Adipocyte (in vitro differentiated cells): ENCODE measurements at regions not wholly inside any gene's neighbourhood (a gene's known extent, or its start where the extent isn't known, plus 50 kb on each side); places are given as distances from the start of the nearest gene placed in this dataset.
A peak's percentile ranks its signal among the peaks of the same experiment; 100 is the strongest.

Experiments used
- DNase-seq: peaks from one replicate; pipeline ENCODE4 v3.0.0-alpha.2; 2015; ENCODE audit warnings: low read depth
- H3K27me3 ChIP-seq: replicated peaks from 2 replicates; pipeline ENCODE4 v1.7.0; 2013; ENCODE audit warnings: mild to moderate bottlenecking, low read length, moderate library complexity; ENCODE audit not compliant: control insufficient read depth, insufficient read depth
- H3K36me3 ChIP-seq: 2 replicates; pipeline ENCODE4 v1.7.0; 2013; ENCODE audit warnings: low read length, mild to moderate bottlenecking, moderate library complexity; ENCODE audit not compliant: control insufficient read depth, insufficient read depth, severe bottlenecking
- H3K4me1 ChIP-seq: 2 replicates; pipeline ENCODE4 v1.7.0; 2013; ENCODE audit warnings: mild to moderate bottlenecking, low read length, moderate library complexity; ENCODE audit not compliant: control insufficient read depth, insufficient read depth
- H3K4me3 ChIP-seq: 2 replicates; pipeline ENCODE4 v1.7.0; 2013; ENCODE audit warnings: mild to moderate bottlenecking, low read length, moderate library complexity
- H3K9ac ChIP-seq: 2 replicates; pipeline ENCODE4 v1.7.0; 2013; ENCODE audit warnings: mild to moderate bottlenecking, low read length, moderate library complexity
- H3K9me3 ChIP-seq: 2 replicates; pipeline ENCODE4 v1.7.0; 2013; ENCODE audit warnings: mild to moderate bottlenecking, low read length, moderate library complexity; ENCODE audit not compliant: control insufficient read depth

DNA sequence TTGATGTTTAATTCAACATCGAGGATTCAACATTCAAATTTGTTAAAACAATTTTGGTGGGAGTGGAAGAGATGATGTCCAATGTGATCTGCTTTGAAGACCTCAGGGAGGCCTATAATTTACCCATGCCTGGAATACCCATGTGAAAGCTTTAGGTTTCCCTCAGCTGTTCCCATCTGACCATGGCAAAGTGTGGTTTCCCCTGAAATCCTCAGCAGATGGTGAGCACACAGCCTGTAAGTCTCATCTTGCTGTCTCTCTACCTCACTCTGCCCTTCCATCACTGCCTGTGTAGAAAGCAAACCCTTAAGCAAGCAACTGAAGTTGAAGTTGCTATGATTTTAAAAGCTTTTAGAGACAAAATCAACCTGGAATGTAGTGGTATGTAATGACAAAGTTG lies 80.1 kb upstream of the ATF3 start:
- DNase-seq: no peak
- Histone ChIP-seq H3K9me3 (no peaks in the 10 kb centered on the region), H3K4me3 (no peak overlapping the region), H3K27me3 (peaks cover 5% of the 10 kb centered on the region), H3K36me3 (no peaks in the 10 kb centered on the region), H3K4me1 (peaks cover 13% of the 10 kb centered on the region), H3K9ac (no peak overlapping the region)

DNA sequence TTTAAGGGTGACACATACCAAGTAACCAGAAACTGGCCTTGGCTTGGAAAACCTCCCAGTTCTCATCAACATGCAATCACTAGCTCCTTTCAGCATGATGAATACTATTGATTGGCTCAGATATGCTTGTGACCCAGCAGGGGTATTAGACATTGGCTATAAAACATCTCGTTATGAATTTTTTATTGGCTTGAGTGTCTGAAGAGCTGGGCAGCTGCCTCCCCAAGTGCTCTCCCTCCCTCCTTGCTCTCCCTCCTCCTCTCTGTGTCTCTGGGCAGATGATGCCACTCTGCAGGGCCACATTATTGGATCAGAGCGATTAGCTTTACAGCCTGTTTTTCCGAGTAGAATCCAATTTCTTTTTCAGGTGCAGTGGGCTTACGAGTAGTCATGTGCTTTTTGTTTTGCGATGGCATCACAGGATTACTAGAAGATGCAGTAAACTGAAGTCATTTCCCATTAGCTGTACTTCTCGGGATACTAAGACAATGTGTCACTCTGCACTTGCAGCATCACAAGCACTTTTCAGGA lies 79.3 kb upstream of the ATF3 start:
- peaks cover 13% of the 10 kb centered on the region for H3K4me1 ChIP-seq
- H3K4me3 ChIP-seq: no peak overlapping the region
- DNase-seq: peak; percentile 39
- H3K9ac ChIP-seq: no peak overlapping the region
- no peaks in the 10 kb centered on the region for H3K9me3 ChIP-seq
- no peaks in the 10 kb centered on the region for H3K36me3 ChIP-seq
- peaks cover 10% of the 10 kb centered on the region for H3K27me3 ChIP-seq

DNA sequence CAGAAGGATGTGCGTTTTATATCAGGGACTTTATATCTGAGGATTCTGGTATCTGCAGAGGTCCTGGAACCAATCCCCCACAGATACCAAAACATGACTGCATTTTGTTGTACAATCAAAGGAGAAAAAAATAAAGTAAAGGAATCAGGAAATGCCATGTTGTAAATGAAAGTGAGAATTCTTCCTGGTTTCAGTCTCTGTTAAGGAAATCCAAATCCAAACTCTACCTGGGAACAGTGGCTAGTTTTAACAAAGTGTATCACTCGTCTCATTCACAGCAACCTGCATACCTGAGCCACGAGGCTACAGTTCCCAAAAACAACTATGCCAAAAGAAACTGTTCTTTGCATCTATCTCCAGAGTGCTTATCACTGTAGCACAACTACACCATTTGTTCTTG lies 77.3 kb upstream of the ATF3 start:
- H3K27me3 ChIP-seq: peaks cover 10% of the 10 kb centered on the region
- H3K36me3 ChIP-seq: no peaks in the 10 kb centered on the region
- DNase-seq: no peak
- no peaks in the 10 kb centered on the region for H3K9me3 ChIP-seq
- H3K9ac ChIP-seq: no peak overlapping the region
- peaks cover 5% of the 10 kb centered on the region for H3K4me1 ChIP-seq
- no peak overlapping the region for H3K4me3 ChIP-seq

DNA sequence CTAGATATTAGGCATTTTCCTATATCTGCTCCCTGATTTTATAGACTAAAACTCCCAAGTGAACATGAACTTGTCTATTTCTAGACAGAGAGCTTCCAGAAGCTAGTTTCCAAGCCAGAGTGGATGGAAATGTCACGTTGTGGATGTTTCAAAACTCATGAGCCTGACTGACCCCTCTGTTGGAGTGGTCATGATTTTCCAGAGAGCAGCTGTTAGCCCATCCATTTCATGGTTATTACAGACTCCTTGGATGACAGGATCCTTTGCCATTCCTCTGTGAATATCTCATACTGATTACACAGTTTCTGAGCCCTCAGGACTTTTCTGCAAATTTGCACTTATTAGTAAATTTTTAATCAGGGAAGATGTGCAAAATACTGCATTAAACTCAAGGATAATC lies 76.8 kb upstream of the ATF3 start:
- no peak overlapping the region for H3K9ac ChIP-seq
- H3K27me3 ChIP-seq: peaks cover 9% of the 10 kb centered on the region
- H3K4me3 ChIP-seq: no peak overlapping the region
- no peak for DNase-seq
- no peaks in the 10 kb centered on the region for H3K36me3 ChIP-seq
- H3K9me3 ChIP-seq: peaks cover under 1% of the 10 kb centered on the region
- H3K4me1 ChIP-seq: peaks cover 5% of the 10 kb centered on the region

DNA sequence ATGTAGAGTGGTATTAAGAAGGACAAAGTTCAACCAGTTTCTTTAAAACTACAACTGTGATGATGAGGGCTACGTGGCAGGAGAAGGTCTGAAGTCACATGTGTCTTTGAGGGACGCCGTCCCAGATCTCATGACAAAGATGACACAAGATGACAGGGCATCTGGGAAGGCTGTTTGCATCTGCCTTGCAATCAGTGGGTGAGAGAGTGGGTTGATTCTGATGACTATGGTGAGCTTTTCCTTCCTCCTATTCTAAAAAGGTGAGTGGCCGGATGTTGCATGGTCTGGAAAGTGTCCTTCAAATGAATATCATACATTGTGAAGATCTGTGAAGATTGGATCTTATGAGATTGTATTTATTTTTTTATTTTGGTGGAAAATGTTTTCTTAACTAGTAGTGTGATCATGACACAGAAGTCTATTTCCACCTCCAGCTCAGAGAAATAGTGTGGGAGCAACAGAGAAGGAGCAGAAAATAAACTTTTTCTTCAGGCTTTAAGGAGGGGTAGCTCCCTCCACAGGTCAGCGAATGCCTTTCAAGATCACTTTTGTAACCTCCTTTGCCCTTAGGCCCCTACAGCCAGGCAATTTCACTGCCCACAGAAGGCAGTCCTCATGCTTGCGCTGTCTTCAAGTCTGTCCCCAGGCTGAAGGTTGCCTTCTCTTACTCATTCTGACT lies 76.0 kb upstream of the ATF3 start:
- no peak for DNase-seq
- H3K4me1 ChIP-seq: peaks cover 5% of the 10 kb centered on the region
- H3K9ac ChIP-seq: no peak overlapping the region
- H3K9me3 ChIP-seq: peaks cover 9% of the 10 kb centered on the region
- peaks cover 5% of the 10 kb centered on the region for H3K27me3 ChIP-seq
- no peak overlapping the region for H3K4me3 ChIP-seq
- H3K36me3 ChIP-seq: no peaks in the 10 kb centered on the region

DNA sequence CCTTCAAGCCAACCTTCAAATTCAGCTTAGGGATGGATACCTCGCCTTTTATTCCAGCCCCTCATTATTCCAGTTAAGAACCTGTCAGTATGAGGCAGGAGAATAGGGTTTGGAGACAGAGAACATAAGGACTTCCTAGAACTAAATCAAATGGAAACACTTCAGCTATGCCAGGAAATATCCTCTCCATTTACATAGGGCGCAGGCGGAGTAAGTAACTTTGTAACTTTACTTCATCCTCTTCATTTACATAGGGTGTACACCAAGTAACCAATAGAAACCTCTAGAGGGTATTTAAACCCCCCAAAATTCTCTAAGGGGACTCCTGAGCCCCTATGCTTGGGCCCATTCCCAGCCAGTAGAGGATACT lies 75.4 kb upstream of the ATF3 start:
- no peaks in the 10 kb centered on the region for H3K36me3 ChIP-seq
- H3K9me3 ChIP-seq: peaks cover 9% of the 10 kb centered on the region
- DNase-seq: no peak
- H3K9ac ChIP-seq: no peak overlapping the region
- H3K4me1 ChIP-seq: peaks cover 5% of the 10 kb centered on the region
- peaks cover 5% of the 10 kb centered on the region for H3K27me3 ChIP-seq
- H3K4me3 ChIP-seq: no peak overlapping the region

DNA sequence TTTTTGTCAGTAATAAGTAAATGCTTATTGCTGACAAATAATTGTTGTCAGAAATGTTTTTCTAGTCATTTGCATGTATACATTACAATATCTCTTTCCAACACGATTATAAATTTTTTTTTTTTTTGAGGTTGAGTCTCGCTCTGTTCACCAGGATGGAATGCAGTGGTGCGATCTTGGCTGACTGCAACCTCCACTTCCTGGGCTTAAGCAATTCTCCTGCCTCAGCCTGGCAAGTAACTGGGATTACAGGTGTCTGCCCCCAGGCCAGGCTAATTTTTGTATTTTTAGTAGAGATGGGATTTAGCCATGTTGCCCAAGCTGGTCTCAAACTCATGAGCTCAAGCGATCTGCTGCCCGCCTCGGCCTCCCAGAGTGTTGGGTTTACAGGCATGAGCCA lies 72.0 kb upstream of the ATF3 start:
- H3K4me1 ChIP-seq: no peaks in the 10 kb centered on the region
- no peaks in the 10 kb centered on the region for H3K36me3 ChIP-seq
- H3K27me3 ChIP-seq: peaks cover 5% of the 10 kb centered on the region
- H3K9me3 ChIP-seq: peaks cover 9% of the 10 kb centered on the region
- no peak overlapping the region for H3K4me3 ChIP-seq
- H3K9ac ChIP-seq: no peak overlapping the region
- no peak for DNase-seq

DNA sequence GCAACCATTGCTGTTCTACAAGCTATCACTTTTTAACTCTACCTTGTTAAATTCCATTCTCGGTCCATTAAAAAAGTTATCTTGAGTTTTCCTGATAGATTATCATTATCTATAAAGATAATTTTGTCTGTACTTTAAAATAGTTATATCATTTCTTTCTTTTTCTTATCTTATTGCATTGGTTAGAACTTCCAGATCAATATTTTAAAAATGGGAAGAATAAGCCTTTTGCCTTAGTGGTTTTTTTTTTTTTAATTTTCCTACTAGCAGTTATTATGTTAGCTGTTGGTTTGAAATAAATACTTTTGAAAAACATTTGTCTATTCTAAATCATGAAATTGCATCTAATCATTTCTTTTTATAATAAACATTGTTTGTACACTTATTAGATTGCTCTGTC lies 71.0 kb upstream of the ATF3 start:
- no peak for DNase-seq
- H3K27me3 ChIP-seq: peaks cover 5% of the 10 kb centered on the region
- H3K9me3 ChIP-seq: peaks cover 9% of the 10 kb centered on the region
- no peak overlapping the region for H3K9ac ChIP-seq
- no peaks in the 10 kb centered on the region for H3K4me1 ChIP-seq
- no peaks in the 10 kb centered on the region for H3K36me3 ChIP-seq
- H3K4me3 ChIP-seq: no peak overlapping the region

DNA sequence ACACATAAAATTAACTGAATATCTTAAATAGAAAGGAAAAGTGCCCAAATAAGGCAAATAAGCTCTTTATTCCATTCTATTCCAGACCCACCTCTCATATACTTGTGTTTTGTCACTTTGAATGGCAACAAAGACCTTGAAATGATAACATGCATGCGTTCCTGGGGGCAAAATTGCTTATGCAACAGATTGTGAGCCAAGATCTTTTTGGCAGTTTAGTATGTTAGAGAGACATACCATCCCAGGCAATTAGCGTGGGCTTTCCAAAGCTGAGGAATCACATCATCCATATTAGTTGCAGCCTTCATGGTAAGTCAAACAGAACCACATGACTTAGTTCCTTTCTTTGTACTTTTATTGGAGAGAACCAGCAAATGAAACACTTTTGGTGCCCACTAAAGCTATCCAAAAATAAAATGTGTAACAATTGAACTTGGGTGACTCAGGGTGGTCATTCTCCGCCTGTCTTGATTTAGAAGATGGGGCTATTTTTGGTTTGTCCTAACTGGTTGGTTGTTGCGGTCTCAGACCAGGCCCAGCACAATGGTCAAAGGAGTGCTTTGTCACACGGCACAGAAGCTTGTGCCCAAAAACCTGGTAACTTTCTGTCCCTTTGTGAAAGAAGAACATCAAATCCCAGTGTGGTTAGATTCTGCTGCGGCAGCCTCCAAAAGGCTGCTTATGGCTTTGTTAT lies 68.7 kb upstream of the ATF3 start:
- DNase-seq: no peak
- Histone ChIP-seq H3K27me3 (no peaks in the 10 kb centered on the region), H3K36me3 (no peaks in the 10 kb centered on the region), H3K4me3 (no peak overlapping the region), H3K9ac (no peak overlapping the region), H3K9me3 (peaks cover 9% of the 10 kb centered on the region), H3K4me1 (no peaks in the 10 kb centered on the region)

DNA sequence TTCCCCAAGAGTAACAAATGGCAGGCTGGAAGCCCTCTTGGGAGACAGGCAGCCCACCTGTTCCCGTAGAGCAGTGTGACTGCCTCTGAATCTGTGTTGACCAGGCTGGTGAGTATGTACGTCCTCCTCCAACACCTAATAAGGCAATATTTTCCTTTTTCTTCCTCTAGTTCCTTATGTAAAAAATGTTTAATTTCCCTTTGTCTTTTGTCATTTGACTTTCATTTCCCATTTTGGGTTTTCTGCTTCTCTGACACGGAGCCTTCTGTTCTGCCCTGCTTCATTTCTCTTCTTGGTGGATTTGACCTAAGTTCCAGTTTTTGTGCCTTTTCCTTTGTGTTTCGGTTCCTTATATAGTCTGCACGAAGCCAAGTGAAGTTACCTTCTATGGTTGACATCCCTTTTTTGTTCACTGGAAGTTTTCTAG lies 65.8 kb upstream of the ATF3 start:
- Histone ChIP-seq H3K36me3 (no peaks in the 10 kb centered on the region), H3K4me3 (no peak overlapping the region), H3K4me1 (peaks cover 10% of the 10 kb centered on the region), H3K27me3 (no peaks in the 10 kb centered on the region), H3K9ac (no peak overlapping the region), H3K9me3 (no peaks in the 10 kb centered on the region)
- no peak for DNase-seq

DNA sequence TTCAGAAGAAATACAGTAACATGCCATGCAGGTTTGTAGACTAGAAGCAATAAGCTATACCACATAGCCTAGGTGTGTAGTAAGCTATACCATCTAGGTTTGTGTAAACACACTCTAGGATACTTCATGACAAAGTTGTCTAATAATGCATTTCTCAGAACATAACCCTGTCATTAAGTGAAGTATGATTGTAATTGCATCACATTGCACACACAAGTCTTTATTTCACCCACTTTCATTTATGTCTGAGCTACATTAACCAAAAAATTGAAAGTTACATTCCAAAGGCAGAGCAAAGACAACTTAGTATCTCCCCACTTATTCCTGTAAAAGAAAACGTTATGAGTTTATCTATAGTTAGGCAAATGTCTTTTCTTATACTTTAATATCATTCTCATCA lies 64.5 kb upstream of the ATF3 start:
- Histone ChIP-seq H3K4me3 (no peak overlapping the region), H3K27me3 (no peaks in the 10 kb centered on the region), H3K9ac (no peak overlapping the region), H3K4me1 (peaks cover 10% of the 10 kb centered on the region), H3K9me3 (no peaks in the 10 kb centered on the region), H3K36me3 (no peaks in the 10 kb centered on the region)
- DNase-seq: no peak
